Sigmoid colon (tissue), 4 donors: ENCODE measurements at regions not wholly inside any gene's neighbourhood (a gene's known extent, or its start where the extent isn't known, plus 50 kb on each side); places are given as distances from the start of the nearest gene placed in this dataset.

ENCODE experiments used
- EP300 ChIP-seq, 4 donors: sonication (generic); formaldehyde crosslinking; IDR thresholded peaks; one replicate each; pipeline ENCODE4 v1.6.1; 2017; ENCODE audit warnings: antibody characterized with exemption in 4 of 4
- POLR2A ChIP-seq, 2 donors: fragments of 450-650 bp; IDR thresholded peaks; one replicate each; pipeline ENCODE4 v1.6.1; 2016; ENCODE audit warnings: antibody characterized with exemption in 2 of 2, mild to moderate bottlenecking in 2 of 2, moderate library complexity in 2 of 2
- TF ChIP-seq, protein P1 (sequence below), 4 experiments: fragments of 450-650 bp in 3 of 4; fragments of 200-600 bp in 1 of 4; IDR thresholded peaks; one replicate each; pipeline ENCODE4 v1.5.1; 2016 to 2019; ENCODE audit warnings: antibody characterized with exemption in 4 of 4, mild to moderate bottlenecking in 3 of 4, moderate library complexity in 2 of 4

DNA sequence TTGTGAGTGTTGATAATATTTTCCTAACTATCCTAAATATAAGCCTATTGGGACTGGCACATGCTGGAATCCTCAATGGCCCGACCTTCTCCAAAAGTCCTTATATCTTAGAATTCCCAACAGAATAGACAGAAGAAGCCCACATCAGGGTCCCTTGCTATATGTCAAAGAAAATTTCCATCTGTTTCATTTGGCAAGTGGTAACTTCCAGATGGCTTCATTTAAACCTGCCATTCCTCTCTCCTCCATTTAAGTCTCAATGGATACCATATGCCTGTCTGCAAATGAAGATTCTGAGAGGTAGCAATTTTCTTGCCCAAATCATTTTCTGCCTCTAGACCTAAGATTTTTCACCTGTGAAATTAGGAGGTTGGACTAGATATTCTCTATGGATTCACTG lies 73.1 kb upstream of the KCNA4 start:
- TF ChIP-seq, protein P1, sequence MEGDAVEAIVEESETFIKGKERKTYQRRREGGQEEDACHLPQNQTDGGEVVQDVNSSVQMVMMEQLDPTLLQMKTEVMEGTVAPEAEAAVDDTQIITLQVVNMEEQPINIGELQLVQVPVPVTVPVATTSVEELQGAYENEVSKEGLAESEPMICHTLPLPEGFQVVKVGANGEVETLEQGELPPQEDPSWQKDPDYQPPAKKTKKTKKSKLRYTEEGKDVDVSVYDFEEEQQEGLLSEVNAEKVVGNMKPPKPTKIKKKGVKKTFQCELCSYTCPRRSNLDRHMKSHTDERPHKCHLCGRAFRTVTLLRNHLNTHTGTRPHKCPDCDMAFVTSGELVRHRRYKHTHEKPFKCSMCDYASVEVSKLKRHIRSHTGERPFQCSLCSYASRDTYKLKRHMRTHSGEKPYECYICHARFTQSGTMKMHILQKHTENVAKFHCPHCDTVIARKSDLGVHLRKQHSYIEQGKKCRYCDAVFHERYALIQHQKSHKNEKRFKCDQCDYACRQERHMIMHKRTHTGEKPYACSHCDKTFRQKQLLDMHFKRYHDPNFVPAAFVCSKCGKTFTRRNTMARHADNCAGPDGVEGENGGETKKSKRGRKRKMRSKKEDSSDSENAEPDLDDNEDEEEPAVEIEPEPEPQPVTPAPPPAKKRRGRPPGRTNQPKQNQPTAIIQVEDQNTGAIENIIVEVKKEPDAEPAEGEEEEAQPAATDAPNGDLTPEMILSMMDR (IDR thresholded peaks at IDR 0.05): no peak
- TF ChIP-seq POLR2A (IDR thresholded peaks at IDR 0.05): no peak
- no peak for TF ChIP-seq EP300 (IDR thresholded peaks at IDR 0.05)
